ENCODE measurements at regions not wholly inside any gene's neighbourhood (a gene's known extent, or its start where the extent isn't known, plus 50 kb on each side); places are given as distances from the start of the nearest gene placed in this dataset.
A peak's percentile ranks its signal among the peaks of the same experiment; 100 is the strongest.

DNA sequence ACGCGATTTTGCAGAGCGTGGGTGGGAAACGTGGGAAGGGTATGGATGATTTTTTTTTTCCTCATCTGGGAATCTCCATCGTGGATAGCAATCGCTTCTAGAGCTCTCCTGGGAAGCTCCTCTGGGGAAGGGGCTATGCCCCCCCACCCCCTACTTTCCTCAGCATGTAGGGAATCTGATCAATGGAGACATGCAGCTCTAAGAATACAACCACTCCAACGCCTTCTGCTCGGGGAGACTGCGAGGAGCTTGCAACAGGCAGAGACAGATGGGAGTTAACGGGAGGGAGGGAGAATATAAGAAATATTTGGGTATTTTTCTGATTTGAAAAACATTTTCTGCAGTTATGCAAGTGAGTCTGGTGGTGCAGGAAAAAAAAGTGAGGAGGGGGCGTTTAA lies 104.6 kb upstream of the HSD17B12 start:
- DNase-seq (ENCODE audit: low read depth in 2 of 2): no peak

GRCh38 chr11:43576320-43576802 lies 104.2 kb upstream of the HSD17B12 start:
- DNase-seq (ENCODE audit: low read depth in 2 of 2): no peak

DNA sequence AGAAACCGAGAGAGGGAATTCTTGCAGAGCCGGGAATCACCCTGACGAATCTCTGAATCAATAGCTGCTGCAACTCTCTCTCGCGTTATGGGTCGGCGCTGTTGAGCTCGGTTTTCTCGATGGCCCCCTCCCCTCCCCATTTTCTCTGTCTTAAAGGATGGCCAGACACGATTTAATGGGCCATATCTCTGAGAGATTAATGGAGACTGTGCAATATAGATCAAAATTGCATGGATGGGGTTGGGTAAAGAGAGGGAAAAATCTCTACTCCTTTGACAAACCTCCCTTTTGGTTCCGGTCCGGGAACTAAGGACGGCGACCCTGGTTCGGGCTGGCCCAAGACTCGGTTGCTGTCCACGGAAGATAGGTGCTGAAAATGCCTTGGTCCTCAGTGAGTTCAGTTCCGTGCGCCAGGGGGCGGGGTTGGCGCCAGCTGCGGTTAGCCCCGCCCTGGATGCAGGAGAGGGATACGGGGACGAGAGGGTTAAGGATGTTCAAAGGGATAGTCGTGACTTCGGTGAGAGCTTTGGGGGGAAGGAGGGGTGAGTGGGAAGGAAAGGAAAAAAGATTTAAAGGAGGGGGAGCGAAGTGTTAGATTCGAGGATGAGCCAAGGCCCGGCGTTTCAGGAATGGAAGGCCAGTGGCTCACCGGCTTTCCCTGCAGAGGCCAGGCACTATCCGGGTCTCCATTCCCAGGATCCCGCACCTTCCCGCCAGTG lies 103.6 kb upstream of the HSD17B12 start:
- DNase-seq (ENCODE audit: low read depth in 2 of 2): no peak

DNA sequence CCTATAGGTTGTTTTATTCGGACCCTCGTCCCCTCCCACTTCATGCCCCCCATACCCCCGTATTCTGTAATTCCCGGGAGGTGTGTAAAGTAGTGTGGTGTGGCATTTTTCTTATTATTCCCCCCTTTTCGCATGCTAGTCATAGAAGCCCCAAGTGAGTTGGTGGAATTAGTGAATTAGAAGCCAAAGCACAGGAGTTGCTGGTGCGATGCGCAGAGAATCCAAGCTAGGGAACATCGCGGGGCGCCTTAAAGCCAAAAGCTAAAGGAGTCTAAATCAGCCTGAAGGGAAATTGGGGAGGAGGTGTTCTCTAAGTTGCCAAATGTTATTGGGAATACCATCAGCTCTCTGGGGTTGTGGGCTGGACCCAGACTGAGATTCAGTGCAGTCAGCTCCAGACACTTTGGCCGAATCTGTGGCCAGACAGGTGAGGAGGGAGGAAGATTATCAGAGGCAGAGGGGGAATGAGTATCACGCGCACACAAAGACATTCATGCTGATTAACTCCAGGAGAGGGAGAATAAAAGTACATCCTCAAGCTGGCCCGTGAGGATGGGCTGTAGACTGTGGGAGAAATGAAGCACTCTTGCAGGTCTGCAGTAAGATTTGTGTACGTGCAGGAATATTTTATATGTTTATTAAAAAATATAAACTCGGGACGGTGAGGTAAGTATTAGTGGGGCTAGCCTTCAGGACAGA lies 102.8 kb upstream of the HSD17B12 start:
- no peak for DNase-seq (ENCODE audit: low read depth in 2 of 2)

- DNase-seq (ENCODE audit: low read depth in 2 of 2): no peak
Observed at GRCh38 chr11:43578346-43579170, 102.0 kb upstream of the HSD17B12 start.

- DNase-seq (ENCODE audit: low read depth in 2 of 2): peak; percentile 33 to 45
Observed at GRCh38 chr11:43579171-43579918, 101.2 kb upstream of the HSD17B12 start.

DNA sequence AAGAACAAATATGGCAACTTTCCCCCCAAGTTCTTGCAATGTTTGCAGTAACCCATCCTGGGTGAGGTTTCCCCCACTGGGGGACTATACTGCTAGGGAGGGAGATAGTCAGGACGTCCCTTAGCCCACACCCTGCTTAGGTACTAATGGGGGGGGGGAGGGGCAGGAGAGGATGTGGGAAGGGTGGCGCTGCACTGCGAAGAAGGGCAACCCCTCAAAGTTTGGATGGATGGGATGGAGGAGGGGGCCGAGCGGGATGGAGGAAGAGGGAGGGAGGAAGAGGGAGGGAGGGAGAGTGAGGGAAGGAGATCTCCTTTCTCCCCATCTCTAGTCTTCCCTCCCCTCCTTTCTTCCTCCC lies 100.6 kb upstream of the HSD17B12 start:
- no peak for DNase-seq (ENCODE audit: low read depth in 2 of 2)

DNA sequence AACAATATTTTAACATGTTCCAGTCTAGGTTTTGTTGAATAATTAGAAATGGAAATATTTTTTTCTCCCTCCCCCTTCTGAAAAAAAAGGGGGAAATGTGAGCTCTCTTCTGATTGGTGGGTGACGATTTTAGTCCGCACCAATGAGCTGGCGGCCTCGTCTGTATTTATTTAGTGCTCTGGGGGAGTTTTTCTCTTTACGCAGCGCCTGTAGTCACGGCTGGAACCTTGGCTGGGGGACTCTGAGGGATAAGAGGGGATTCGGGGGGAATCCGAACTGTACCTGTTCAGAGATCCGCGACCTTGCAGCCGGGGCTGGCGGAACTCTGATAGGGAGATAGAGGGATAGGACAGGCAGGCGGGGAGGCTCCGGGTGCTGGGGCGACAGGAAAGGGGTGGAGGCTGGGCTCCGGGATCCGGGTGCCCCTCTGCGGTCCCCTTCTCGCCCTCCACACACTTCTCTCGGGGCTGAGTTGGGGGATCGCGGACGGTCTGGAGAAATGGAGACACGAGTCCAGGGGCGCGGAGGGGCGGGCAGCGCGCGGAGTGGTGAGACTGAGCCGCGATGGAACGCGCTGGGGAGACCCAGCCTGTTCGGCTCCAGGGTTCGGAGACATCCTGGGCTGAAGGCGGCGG lies 99.7 kb upstream of the HSD17B12 start:
- DNase-seq (ENCODE audit: low read depth in 2 of 2): no peak

GRCh38 chr11:43581370-43582023 lies 99.0 kb upstream of the HSD17B12 start:
- DNase-seq (ENCODE audit: low read depth in 2 of 2): no peak

DNA sequence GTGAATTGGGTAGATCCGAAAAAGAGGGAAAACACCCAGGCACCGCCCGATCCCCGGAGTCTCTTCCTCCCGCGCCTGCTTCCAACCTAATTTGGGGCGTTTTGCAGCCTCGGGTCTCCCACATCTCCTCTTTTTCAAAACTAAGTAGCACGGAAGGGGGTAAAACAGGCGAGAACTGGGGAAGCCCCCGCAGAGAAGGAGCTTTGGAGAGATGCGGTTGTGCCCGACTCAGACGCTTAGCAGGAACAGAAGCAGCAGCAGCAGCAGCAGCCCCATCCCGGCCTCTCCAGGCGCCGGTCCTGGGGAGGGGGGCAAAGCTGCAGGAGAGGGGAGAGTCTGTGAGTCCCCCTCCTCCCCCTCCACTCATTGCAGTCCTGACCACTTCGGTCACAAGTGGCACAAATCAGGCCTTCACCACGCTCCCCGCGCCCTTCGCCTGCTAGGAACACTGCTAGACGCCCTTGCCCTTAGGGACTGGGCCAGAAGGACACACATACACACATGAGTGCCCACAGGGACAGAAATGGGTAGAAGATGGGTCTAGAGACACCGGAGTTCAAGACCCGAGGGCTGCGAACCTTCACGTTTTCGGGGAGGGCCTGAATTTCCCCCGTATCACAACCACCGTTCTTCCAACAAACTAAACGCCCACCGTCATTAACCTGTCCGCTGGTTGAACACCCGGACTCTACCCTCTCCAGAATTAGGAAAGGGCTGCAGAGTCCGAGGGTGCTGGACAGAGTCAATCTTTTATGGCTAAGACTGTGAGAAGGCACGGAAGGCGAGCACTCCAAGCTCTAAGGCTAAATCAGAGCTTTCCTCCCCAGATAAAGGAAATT lies 98.3 kb upstream of the HSD17B12 start:
- no peak for DNase-seq (ENCODE audit: low read depth in 2 of 2)

- DNase-seq (ENCODE audit: low read depth in 2 of 2): no peak
Observed at GRCh38 chr11:43582863-43583462, 97.6 kb upstream of the HSD17B12 start.

DNA sequence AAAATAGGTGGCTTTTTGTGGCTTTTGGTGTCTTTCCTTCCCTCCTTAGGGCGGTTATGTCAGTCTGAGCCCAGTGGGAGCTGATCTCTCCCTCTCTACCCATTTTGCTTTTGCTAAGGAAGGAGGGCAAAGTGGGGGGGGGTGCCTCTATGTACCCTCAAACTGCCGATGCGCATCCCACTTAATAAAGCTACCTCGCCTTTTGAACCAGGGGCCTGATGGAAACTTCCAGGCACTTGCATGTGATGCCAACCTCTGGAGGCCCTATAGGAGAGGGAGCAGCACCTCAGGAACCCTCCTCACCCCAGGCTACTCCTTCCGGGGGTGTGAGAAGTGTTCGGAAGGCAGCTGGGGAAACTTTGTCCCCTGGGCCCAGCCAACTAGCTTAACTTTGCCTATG lies 97.0 kb upstream of the HSD17B12 start:
- no peak for DNase-seq (ENCODE audit: low read depth in 2 of 2)

- no peak for DNase-seq (ENCODE audit: low read depth in 2 of 2)
Observed at GRCh38 chr11:43585877-43586608, 94.5 kb upstream of the HSD17B12 start.

GRCh38 chr11:43589601-43590250 lies 90.8 kb upstream of the HSD17B12 start:
- no peak for DNase-seq (ENCODE audit: low read depth in 2 of 2)

GRCh38 chr11:43601511-43601910 lies 79.0 kb upstream of the HSD17B12 start:
- DNase-seq (ENCODE audit: low read depth in 2 of 2): no peak

- DNase-seq (ENCODE audit: low read depth in 2 of 2): no peak
Observed at GRCh38 chr11:43602670-43603069, 77.9 kb upstream of the HSD17B12 start.

DNA sequence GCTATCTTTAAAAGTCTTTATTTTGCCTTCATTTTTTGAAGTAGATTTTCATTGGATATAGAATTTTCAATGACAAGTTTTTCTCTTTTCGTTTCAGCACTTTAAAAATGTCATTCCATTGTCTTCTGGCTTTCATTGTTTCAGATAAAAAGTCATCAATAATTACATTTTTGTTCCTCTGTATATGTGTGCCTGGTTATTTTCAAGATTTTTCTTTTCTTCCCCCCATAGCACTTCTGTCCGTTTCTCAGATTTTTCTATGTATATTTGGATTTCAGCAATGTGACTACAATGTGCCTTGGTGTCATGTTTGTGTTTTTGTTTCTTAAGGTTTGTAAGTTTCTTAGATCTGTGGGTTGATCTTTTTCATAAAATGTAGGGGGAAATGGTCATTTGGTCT lies 66.3 kb upstream of the HSD17B12 start:
- no peak for DNase-seq (ENCODE audit: low read depth in 2 of 2)

DNA sequence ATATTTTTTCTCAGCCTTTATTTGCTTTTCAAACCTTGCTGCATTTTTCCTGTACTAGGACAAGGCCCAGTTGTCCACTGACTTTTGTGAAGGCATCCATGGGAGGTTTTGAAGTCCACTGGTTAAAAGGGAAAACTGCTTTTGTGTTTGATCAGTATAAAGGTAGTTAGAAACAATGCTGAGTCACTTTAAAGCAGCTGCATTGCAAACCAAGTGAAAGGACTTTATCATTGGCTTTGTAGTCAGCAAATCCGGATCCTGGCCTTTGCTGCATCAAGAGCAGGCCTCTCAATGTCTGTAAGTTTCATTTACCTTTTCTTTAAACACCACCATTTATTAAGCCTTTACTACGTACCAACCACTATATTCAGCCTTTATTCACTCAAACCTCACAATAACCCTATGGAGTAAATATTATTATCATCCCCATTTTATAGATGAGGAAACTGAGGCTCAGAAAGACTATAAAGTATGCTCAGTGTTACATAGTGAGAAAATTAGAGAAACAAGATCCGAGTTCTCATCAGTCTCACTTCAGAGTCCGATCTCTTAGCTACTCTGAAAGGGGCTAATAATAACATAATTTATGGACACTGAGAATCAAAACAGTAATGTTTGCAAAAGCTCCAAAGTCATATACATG lies 60.6 kb upstream of the HSD17B12 start:
- no peak for DNase-seq (ENCODE audit: low read depth in 2 of 2)

Measured in stimulated activated CD8-positive, alpha-beta memory T cell treated with anti-CD3 and anti-CD28 coated beads, Interleukin-15, amount 100 ng/mL, for 48 hours (primary cell).